Right lobe of liver (tissue), 6 donors: ENCODE measurements at regions not wholly inside any gene's neighbourhood (a gene's known extent, or its start where the extent isn't known, plus 50 kb on each side); places are given as distances from the start of the nearest gene placed in this dataset.

Experiments used
- ATAC-seq, 4 donors: fragments of 200-7000 bp; cut with Tn5 transposase; one replicate each; pipeline ENCODE4 v1.9.1; 2020; ENCODE audit warnings: mild to moderate bottlenecking in 4 of 4, moderate library complexity in 4 of 4
- DNase-seq, 3 donors: peaks; one replicate each; pipeline ENCODE4 v3.0.0-alpha.2; 2020
- H3K27ac ChIP-seq, 3 donors: fragments of 200-600 bp; one replicate each; pipeline ENCODE4 v1.8.0; 2022
- H3K27me3 ChIP-seq, 2 donors: fragments of 200-600 bp; one replicate each; pipeline ENCODE4 v1.8.0; 2022
- H3K36me3 ChIP-seq, 4 donors: fragments of 200-600 bp; sonication (generic) in 1 of 4; one replicate each; pipeline versions ENCODE4 v1.5.1 to v1.8.0; 2017 to 2022; ENCODE audit warnings: control low read depth in 1 of 4
- H3K4me1 ChIP-seq, 4 donors: fragments of 200-600 bp; sonication (generic) in 1 of 4; one replicate each; pipeline versions ENCODE4 v1.5.1 to v1.8.0; 2017 to 2022; ENCODE audit warnings: control low read depth in 1 of 4
- H3K4me3 ChIP-seq, 3 donors: fragments of 200-600 bp; one replicate each; pipeline ENCODE4 v1.8.0; 2022
- H3K9me3 ChIP-seq, 4 donors: fragments of 200-600 bp; sonication (generic) in 1 of 4; one replicate each; pipeline versions ENCODE4 v1.5.1 to v1.8.0; 2017 to 2022; ENCODE audit warnings: control low read depth in 1 of 4
- CTCF ChIP-seq, 4 donors: fragments of 200-600 bp in 3 of 4; fragments of 450-650 bp in 1 of 4; IDR thresholded peaks; one replicate each; pipeline versions ENCODE4 v1.5.1 to v1.8.0; 2016 to 2022; ENCODE audit warnings: antibody characterized with exemption in 4 of 4, mild to moderate bottlenecking in 2 of 4
- POLR2A ChIP-seq: fragments of 450-650 bp; IDR thresholded peaks from one replicate; pipeline ENCODE4 v1.6.1; 2017; ENCODE audit warnings: antibody characterized with exemption, mild to moderate bottlenecking
- WGBS: methylation state at CpG from one replicate; pipeline ENCODE4 v1.1.6; 2018; ENCODE audit warnings: low coverage, low lambda C conversion rate; ENCODE audit not compliant: insufficient coverage; ENCODE audit errors: missing lambda C conversion rate; 5-methylcytosine and 5-hydroxymethylcytosine counted together
- intact Hi-C, 2 donors: fragments of 100-400 bp; cut with DNase I; formaldehyde crosslinking; loops; one replicate each; pipeline versions ENCODE4 v1.11.2 to v1.14.1; 2022
- donor health status: DM: no; HTN: yes; CAD: no.
- donor health status: DM: no; HTN: no; CAD: no.
- donor health status: DM: no; HTN: no; CAD: no.
- donor health status: DM: no; HTN: yes; CAD: no.
- donor health status: DM: no; HTN: yes; CAD: no.

DNA sequence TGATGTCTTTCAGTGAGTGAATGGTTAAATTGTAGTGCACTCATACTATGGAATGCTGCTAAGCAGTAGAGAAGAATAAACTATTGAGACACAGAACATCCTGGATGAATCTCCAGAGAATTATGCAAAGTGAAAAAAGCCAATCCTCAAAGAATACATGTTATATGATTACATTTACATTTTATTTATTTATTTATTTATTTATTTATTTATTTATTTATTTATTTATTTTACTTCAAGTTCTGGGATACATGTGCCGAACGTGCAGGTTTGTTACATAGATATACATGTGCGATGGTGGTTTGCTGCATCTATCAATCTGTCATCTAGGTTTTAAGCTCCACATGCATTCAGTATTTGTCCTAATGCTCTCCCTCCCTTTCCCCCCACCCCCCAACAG is 175.8 kb upstream of the VGLL2 start:
- no CpG with 5 or more reads among the region's 3 CpGs for WGBS
- no peaks in the 10 kb centered on the region for H3K27me3 ChIP-seq
- H3K4me1 ChIP-seq, result no peaks in the 10 kb centered on the region
- H3K4me3 ChIP-seq, result no peak overlapping the region
- no peaks in the 10 kb centered on the region for H3K36me3 ChIP-seq
- H3K9me3 ChIP-seq, result no peaks in the 10 kb centered on the region
- DNase-seq (no peak), ATAC-seq (no peak)
- TF ChIP-seq CTCF (IDR thresholded peaks at IDR 0.05), result no peak
- no peak for TF ChIP-seq POLR2A
- intact Hi-C loops, result no loop called here
- no peak overlapping the region for H3K27ac ChIP-seq

DNA sequence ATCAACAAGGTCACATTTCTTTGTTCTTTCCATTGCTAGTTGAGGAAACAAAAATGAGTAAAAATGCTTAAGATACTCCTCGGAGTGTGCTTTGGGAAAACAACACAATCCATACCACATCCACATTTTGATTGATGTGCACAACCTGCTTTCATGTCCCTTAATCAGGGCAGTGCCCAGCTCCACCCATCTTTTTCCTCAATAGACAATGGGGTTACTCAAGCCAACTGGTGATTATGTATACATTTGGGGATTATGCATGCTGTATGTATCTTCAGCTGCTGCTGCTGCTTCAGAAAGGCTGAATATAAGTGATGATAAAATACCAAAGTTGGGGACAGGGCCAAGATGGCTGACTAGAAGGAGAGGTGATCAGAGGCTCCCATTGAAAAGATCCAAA is 155.2 kb upstream of the VGLL2 start:
- DNase-seq (no peak), ATAC-seq (no peak)
- no peaks in the 10 kb centered on the region for H3K36me3 ChIP-seq
- intact Hi-C loops, result no loop called here
- no peak overlapping the region for H3K4me3 ChIP-seq
- H3K9me3 ChIP-seq, result no peaks in the 10 kb centered on the region
- no peak for TF ChIP-seq CTCF (IDR thresholded peaks at IDR 0.05)
- TF ChIP-seq POLR2A, result no peak
- no peaks in the 10 kb centered on the region for H3K4me1 ChIP-seq
- no peaks in the 10 kb centered on the region for H3K27me3 ChIP-seq
- WGBS, result 41% methylated on average over 1 of the region's 1 CpG
- no peak overlapping the region for H3K27ac ChIP-seq

- Histone ChIP-seq H3K4me1 (no peaks in the 10 kb centered on the region), H3K27ac (no peak overlapping the region), H3K9me3 (no peaks in the 10 kb centered on the region), H3K36me3 (no peaks in the 10 kb centered on the region), H3K4me3 (no peak overlapping the region), H3K27me3 (no peaks in the 10 kb centered on the region)
- WGBS, result no CpG with 5 or more reads among the region's 5 CpGs
- no peak for ATAC-seq
- TF ChIP-seq CTCF (IDR thresholded peaks at IDR 0.05) (no peak), POLR2A (no peak)
- intact Hi-C loops, result no loop called here
- DNase-seq, result no peak
Measured at GRCh38 chr6:117110737-117111136, 154.6 kb upstream of the VGLL2 start.

GRCh38 chr6:117117652-117118051 is 147.7 kb upstream of the VGLL2 start:
- no peak overlapping the region for H3K4me3 ChIP-seq
- no peaks in the 10 kb centered on the region for H3K36me3 ChIP-seq
- H3K9me3 ChIP-seq, result no peaks in the 10 kb centered on the region
- WGBS, result 5% methylated on average over 1 of the region's 1 CpG
- no peaks in the 10 kb centered on the region for H3K4me1 ChIP-seq
- intact Hi-C loops, result no loop called here
- no peak for ATAC-seq
- H3K27ac ChIP-seq, result no peak overlapping the region
- H3K27me3 ChIP-seq, result no peaks in the 10 kb centered on the region
- no peak for DNase-seq
- no peak for TF ChIP-seq POLR2A
- no peak for TF ChIP-seq CTCF (IDR thresholded peaks at IDR 0.05)

- DNase-seq (no peak), ATAC-seq (no peak)
- Histone ChIP-seq H3K4me3 (no peak overlapping the region), H3K9me3 (no peaks in the 10 kb centered on the region), H3K4me1 (no peaks in the 10 kb centered on the region), H3K27ac (no peak overlapping the region), H3K27me3 (no peaks in the 10 kb centered on the region), H3K36me3 (no peaks in the 10 kb centered on the region)
- TF ChIP-seq POLR2A (no peak), CTCF (IDR thresholded peaks at IDR 0.05) (no peak)
- intact Hi-C loops, result no loop called here
Measured at GRCh38 chr6:117118490-117118889, 146.9 kb upstream of the VGLL2 start.
